DND-41 (cell line): ENCODE measurements at regions not wholly inside any gene's neighbourhood (a gene's known extent, or its start where the extent isn't known, plus 50 kb on each side); places are given as distances from the start of the nearest gene placed in this dataset.

Experiments
- ATAC-seq: fragments of 200-7000 bp; cut with Tn5 transposase; 3 replicates; pipeline ENCODE4 v1.9.1; 2021; ENCODE audit warnings: low read depth; ENCODE audit not compliant: insufficient read depth
- DNase-seq: peaks from one replicate; pipeline ENCODE4 v3.0.0-alpha.2; 2020
- H2AFZ ChIP-seq: 2 replicates; pipeline ENCODE4 v1.6.0; 2012; ENCODE audit warnings: low read depth, low read length
- H3K27ac ChIP-seq: 2 replicates; pipeline ENCODE4 v1.5.1; 2012; ENCODE audit warnings: low read length, inconsistent platforms
- H3K27me3 ChIP-seq: fragments of 200-600 bp; sonication (generic); 2 replicates; pipeline ENCODE4 v1.6.0; 2012; ENCODE audit warnings: low read length, mild to moderate bottlenecking, inconsistent platforms; ENCODE audit not compliant: insufficient read depth, poor library complexity
- H3K36me3 ChIP-seq: 2 replicates; pipeline ENCODE4 v1.5.1; 2012; ENCODE audit warnings: low read length, inconsistent platforms; ENCODE audit not compliant: insufficient read depth
- H3K4me1 ChIP-seq: 2 replicates; pipeline ENCODE4 v1.5.1; 2012; ENCODE audit warnings: mild to moderate bottlenecking, low read length; ENCODE audit not compliant: insufficient read depth
- H3K4me2 ChIP-seq: 2 replicates; pipeline ENCODE4 v1.6.0; 2012; ENCODE audit warnings: mild to moderate bottlenecking, moderate library complexity, low read length, inconsistent platforms; ENCODE audit not compliant: insufficient read depth
- H3K4me3 ChIP-seq, 2 experiments: fragments of 200-600 bp in 1 of 2; shearing (Covaris generic) in 1 of 2; 2 replicates each; pipeline ENCODE4 v1.5.1; 2012 to 2016; ENCODE audit warnings: inconsistent platforms in 2 of 2, low read length in 2 of 2, mild to moderate bottlenecking in 2 of 2, low read depth in 1 of 2, moderate library complexity in 1 of 2
- H3K79me2 ChIP-seq: 2 replicates; pipeline ENCODE4 v1.6.0; 2012; ENCODE audit warnings: low read length, inconsistent platforms; ENCODE audit not compliant: insufficient read depth
- H3K9ac ChIP-seq: 2 replicates; pipeline ENCODE4 v1.6.0; 2012; ENCODE audit warnings: low read depth, mild to moderate bottlenecking, inconsistent platforms, low read length, moderate library complexity
- H3K9me3 ChIP-seq: 2 replicates; pipeline ENCODE4 v1.5.1; 2012; ENCODE audit warnings: low read length, moderate library complexity, mild to moderate bottlenecking, inconsistent platforms; ENCODE audit not compliant: insufficient read depth, severe bottlenecking
- H4K20me1 ChIP-seq: 2 replicates; pipeline ENCODE4 v1.6.0; 2012; ENCODE audit warnings: low read length; ENCODE audit not compliant: insufficient read depth
- EZH2 ChIP-seq: IDR thresholded peaks from 3 replicates; pipeline ENCODE4 v1.6.1; 2012; ENCODE audit warnings: borderline replicate concordance, low read depth, mild to moderate bottlenecking, moderate library complexity, low read length, inconsistent platforms; ENCODE audit not compliant: severe bottlenecking
- TF ChIP-seq, protein P1 (sequence below): IDR thresholded peaks from 2 replicates; pipeline ENCODE4 v1.5.1; 2012; ENCODE audit warnings: borderline replicate concordance, low read length, moderate library complexity, mild to moderate bottlenecking; ENCODE audit not compliant: poor library complexity, severe bottlenecking; ENCODE audit errors: extremely low read depth

DNA sequence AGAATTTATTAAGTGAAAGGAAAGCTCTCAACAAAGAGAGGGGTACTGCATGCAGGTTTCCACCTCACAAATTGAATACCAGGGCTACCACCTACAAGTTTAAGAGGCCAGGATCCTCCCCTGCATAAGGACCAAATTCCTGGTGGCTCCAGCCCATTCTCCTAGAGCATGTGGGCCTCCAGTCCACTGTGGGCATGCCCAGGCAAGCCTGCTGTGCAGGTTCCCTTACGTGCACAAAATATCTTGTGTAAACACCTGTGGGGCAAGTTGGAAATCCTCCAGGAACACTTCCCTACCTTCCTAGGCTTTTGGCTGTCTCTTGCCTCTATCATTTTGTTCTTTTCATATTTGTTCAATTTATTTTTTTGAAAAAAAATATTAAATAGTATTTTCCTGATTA lies 724.3 kb downstream of the ARAP2 start:
- H3K4me2 ChIP-seq: no peak overlapping the region
- H3K27me3 ChIP-seq: no peaks in the 10 kb centered on the region
- H3K27ac ChIP-seq: no peak overlapping the region
- H3K4me3 ChIP-seq: no peak overlapping the region
- no peak overlapping the region for H2AFZ ChIP-seq
- DNase-seq (no peak), ATAC-seq (no peak)
- H3K36me3 ChIP-seq: no peaks in the 10 kb centered on the region
- H3K9me3 ChIP-seq: no peaks in the 10 kb centered on the region
- H3K4me1 ChIP-seq: no peaks in the 10 kb centered on the region
- no peaks in the 10 kb centered on the region for H4K20me1 ChIP-seq
- no peak overlapping the region for H3K9ac ChIP-seq
- no peaks in the 10 kb centered on the region for H3K79me2 ChIP-seq
- no peak for TF ChIP-seq EZH2
- TF ChIP-seq, protein P1, sequence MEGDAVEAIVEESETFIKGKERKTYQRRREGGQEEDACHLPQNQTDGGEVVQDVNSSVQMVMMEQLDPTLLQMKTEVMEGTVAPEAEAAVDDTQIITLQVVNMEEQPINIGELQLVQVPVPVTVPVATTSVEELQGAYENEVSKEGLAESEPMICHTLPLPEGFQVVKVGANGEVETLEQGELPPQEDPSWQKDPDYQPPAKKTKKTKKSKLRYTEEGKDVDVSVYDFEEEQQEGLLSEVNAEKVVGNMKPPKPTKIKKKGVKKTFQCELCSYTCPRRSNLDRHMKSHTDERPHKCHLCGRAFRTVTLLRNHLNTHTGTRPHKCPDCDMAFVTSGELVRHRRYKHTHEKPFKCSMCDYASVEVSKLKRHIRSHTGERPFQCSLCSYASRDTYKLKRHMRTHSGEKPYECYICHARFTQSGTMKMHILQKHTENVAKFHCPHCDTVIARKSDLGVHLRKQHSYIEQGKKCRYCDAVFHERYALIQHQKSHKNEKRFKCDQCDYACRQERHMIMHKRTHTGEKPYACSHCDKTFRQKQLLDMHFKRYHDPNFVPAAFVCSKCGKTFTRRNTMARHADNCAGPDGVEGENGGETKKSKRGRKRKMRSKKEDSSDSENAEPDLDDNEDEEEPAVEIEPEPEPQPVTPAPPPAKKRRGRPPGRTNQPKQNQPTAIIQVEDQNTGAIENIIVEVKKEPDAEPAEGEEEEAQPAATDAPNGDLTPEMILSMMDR: no peak

DNA sequence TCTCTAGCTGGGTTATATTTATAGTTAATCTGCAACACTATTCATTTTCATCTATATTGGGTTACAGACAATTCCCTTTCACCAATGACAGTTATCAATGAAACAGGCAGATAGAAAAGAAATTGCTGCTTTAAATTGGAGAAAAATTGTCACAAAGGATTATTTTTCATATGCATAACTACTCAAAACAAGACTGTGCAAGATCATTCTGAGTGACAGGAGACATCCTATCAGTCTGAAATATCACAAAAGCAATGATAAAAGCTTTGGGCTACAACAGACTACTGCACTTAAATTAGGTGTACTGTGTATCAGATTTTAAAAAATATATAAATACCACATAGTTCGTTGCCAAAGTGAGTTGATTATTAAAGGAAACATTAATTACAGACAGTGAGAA lies 722.6 kb downstream of the ARAP2 start:
- ATAC-seq (no peak), DNase-seq (no peak)
- Histone ChIP-seq H3K36me3 (no peaks in the 10 kb centered on the region), H4K20me1 (no peaks in the 10 kb centered on the region), H3K4me1 (no peaks in the 10 kb centered on the region), H3K9ac (no peak overlapping the region), H3K4me3 (no peak overlapping the region), H3K4me2 (no peak overlapping the region), H3K79me2 (no peaks in the 10 kb centered on the region), H3K27ac (no peak overlapping the region), H3K9me3 (no peaks in the 10 kb centered on the region), H2AFZ (no peak overlapping the region), H3K27me3 (no peaks in the 10 kb centered on the region)
- TF ChIP-seq, protein P1: no peak
- no peak for TF ChIP-seq EZH2

DNA sequence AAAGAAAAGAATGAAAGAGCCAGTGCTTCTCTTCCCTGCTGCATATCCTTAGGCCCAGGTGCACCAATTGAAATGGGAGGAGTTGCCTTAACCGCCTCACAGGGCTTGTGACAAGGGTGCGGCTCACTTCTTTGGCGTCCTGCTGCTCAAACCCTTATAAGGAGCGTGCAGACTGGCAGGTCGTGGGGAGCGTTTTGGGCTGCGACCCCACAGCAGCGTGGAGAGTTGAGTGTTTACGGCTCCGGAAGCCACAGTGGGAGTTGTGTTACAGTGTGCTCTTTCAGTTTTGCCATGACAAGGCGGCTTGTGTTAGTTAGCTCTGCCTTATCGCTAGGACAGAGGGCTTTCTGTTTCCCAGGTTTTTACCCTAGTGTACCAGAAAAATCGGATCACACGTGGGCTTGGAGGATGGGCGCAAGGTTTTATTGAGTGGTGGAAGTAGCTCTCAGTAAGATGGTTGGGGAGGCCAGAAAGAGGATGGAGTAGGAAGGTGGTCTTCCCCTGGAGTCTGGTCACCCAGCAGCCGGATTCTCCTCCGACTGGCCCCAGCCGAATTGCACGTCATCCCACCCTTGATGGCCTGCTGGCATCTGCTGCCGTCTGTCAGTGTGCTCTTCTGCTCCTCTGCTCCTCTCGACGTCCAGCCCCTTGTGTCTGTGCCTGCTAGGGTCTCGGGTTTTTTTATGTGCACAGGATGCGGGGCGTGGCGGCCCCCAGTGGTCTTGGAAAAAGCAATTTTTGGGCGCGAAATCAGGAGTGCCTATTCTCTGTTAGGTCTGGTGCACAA lies 718.9 kb downstream of the ARAP2 start:
- H3K27me3 ChIP-seq: no peaks in the 10 kb centered on the region
- no peak for ATAC-seq
- H3K4me3 ChIP-seq: no peak overlapping the region
- DNase-seq: no peak
- H3K9ac ChIP-seq: no peak overlapping the region
- no peaks in the 10 kb centered on the region for H3K36me3 ChIP-seq
- H3K4me2 ChIP-seq: no peak overlapping the region
- H2AFZ ChIP-seq: no peak overlapping the region
- H3K27ac ChIP-seq: no peak overlapping the region
- H3K79me2 ChIP-seq: no peaks in the 10 kb centered on the region
- no peaks in the 10 kb centered on the region for H4K20me1 ChIP-seq
- TF ChIP-seq EZH2: no peak
- TF ChIP-seq, protein P1: no peak
- H3K4me1 ChIP-seq: no peaks in the 10 kb centered on the region
- no peaks in the 10 kb centered on the region for H3K9me3 ChIP-seq
